Upper lobe of right lung (tissue), 1 donor: ENCODE measurements at regions not wholly inside any gene's neighbourhood (a gene's known extent, or its start where the extent isn't known, plus 50 kb on each side); places are given as distances from the start of the nearest gene placed in this dataset.

Experiments
- ATAC-seq: fragments of 200-7000 bp; cut with Tn5 transposase; one replicate; pipeline ENCODE4 v1.9.1; 2020; ENCODE audit warnings: mild to moderate bottlenecking, moderate library complexity
- DNase-seq: peaks from one replicate; pipeline ENCODE4 v3.0.0-alpha.2; 2020
- H3K27ac ChIP-seq: fragments of 200-600 bp; one replicate; pipeline ENCODE4 v1.8.0; 2022
- H3K27me3 ChIP-seq: fragments of 200-600 bp; one replicate; pipeline ENCODE4 v1.8.0; 2022; ENCODE audit warnings: mild to moderate bottlenecking
- H3K36me3 ChIP-seq: fragments of 200-600 bp; one replicate; pipeline ENCODE4 v1.8.0; 2022
- H3K4me1 ChIP-seq: fragments of 200-600 bp; one replicate; pipeline ENCODE4 v1.8.0; 2022
- H3K4me3 ChIP-seq: fragments of 200-600 bp; one replicate; pipeline ENCODE4 v1.8.0; 2022; ENCODE audit warnings: mild to moderate bottlenecking
- H3K9me3 ChIP-seq: fragments of 200-600 bp; one replicate; pipeline ENCODE4 v1.8.0; 2022
- CTCF ChIP-seq: fragments of 200-600 bp; IDR thresholded peaks from one replicate; pipeline ENCODE4 v1.8.0; 2022; ENCODE audit warnings: antibody characterized with exemption
- intact Hi-C: fragments of 100-400 bp; cut with DNase I; formaldehyde crosslinking; loops from one replicate; pipeline ENCODE4 v1.11.0; 2022
- donor health status: DM: no; HTN: yes; CAD: no; lungs with severe emphysema.

- H3K4me3 ChIP-seq: no peak overlapping the region
- DNase-seq (no peak), ATAC-seq (no peak)
- H3K27ac ChIP-seq: no peak overlapping the region
- H3K9me3 ChIP-seq: no peaks in the 10 kb centered on the region
- intact Hi-C loops: no loop called here
- no peaks in the 10 kb centered on the region for H3K36me3 ChIP-seq
- no peaks in the 10 kb centered on the region for H3K27me3 ChIP-seq
- no peaks in the 10 kb centered on the region for H3K4me1 ChIP-seq
- TF ChIP-seq CTCF: no peak
Measured at GRCh38 chr6:144617191-144617590, 332.1 kb downstream of the UTRN start.

DNA sequence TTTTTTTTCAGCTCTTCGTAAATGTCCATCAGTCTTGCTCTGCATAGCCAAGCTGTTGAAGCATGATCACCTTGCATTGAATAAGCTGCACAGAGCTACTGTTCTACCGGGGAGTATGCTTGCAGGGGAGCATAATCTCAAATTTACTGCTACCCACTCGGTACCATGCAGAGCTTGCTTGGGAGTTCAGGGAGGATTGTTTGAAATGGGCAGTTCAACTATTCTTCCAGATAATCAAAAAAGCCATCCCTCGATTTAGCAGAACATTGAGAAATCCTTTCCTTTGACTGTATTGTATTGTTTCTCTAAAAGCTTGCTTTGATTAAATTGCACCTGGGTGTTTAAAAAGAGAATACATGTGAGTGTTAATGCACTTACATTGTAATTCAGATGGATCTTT is 332.6 kb downstream of the UTRN start:
- ATAC-seq (no peak), DNase-seq (no peak)
- Histone ChIP-seq H3K27me3 (no peaks in the 10 kb centered on the region), H3K4me1 (no peaks in the 10 kb centered on the region), H3K9me3 (no peaks in the 10 kb centered on the region), H3K27ac (no peak overlapping the region), H3K4me3 (no peak overlapping the region), H3K36me3 (no peaks in the 10 kb centered on the region)
- TF ChIP-seq CTCF: no peak
- intact Hi-C loops: no loop called here

- no peak overlapping the region for H3K27ac ChIP-seq
- ATAC-seq (no peak), DNase-seq (no peak)
- H3K9me3 ChIP-seq: no peaks in the 10 kb centered on the region
- no peaks in the 10 kb centered on the region for H3K27me3 ChIP-seq
- no peak for TF ChIP-seq CTCF
- no peaks in the 10 kb centered on the region for H3K36me3 ChIP-seq
- H3K4me3 ChIP-seq: no peak overlapping the region
- intact Hi-C loops: no loop called here
- no peaks in the 10 kb centered on the region for H3K4me1 ChIP-seq
Measured at GRCh38 chr6:144619966-144620365, 334.8 kb downstream of the UTRN start.

DNA sequence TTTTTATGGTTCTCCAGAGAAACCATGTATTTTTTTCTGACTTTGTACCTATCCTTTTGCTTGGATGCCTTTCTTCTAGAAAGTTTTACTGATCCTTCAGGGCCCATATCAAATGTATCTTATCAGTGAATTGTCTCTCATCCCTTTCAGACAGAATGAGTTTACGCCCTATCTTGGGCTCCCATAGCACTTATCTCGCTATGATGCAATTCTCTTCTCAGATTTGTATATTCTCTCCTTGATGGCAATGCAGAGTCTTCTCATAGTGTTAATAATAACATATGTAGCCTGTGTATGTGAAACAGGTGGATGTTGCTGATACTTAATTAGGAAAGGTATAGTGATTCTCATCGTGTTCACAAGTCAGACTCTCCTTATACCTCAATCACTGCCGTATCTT is 336.2 kb downstream of the UTRN start:
- Histone ChIP-seq H3K4me1 (no peaks in the 10 kb centered on the region), H3K36me3 (no peaks in the 10 kb centered on the region), H3K27me3 (no peaks in the 10 kb centered on the region), H3K9me3 (no peaks in the 10 kb centered on the region), H3K27ac (no peak overlapping the region), H3K4me3 (no peak overlapping the region)
- TF ChIP-seq CTCF: no peak
- ATAC-seq (no peak), DNase-seq (no peak)
- intact Hi-C loops: no loop called here

GRCh38 chr6:144624246-144624645 is 339.1 kb downstream of the UTRN start:
- no peak for ATAC-seq
- Histone ChIP-seq H3K4me1 (no peaks in the 10 kb centered on the region), H3K27ac (no peak overlapping the region), H3K9me3 (no peaks in the 10 kb centered on the region), H3K36me3 (no peaks in the 10 kb centered on the region), H3K4me3 (no peak overlapping the region), H3K27me3 (no peaks in the 10 kb centered on the region)
- DNase-seq: no peak
- no peak for TF ChIP-seq CTCF
- intact Hi-C loops: no loop called here

GRCh38 chr6:144624716-144625115 is 339.6 kb downstream of the UTRN start:
- H3K36me3 ChIP-seq: no peaks in the 10 kb centered on the region
- H3K27ac ChIP-seq: no peak overlapping the region
- intact Hi-C loops: no loop called here

More at GRCh38 chr6:144624716-144625115, 339.6 kb downstream of the UTRN start:
- H3K4me3 ChIP-seq: no peak overlapping the region
- no peak for DNase-seq
- TF ChIP-seq CTCF: no peak
- H3K9me3 ChIP-seq: no peaks in the 10 kb centered on the region
- no peak for ATAC-seq
- no peaks in the 10 kb centered on the region for H3K27me3 ChIP-seq
- H3K4me1 ChIP-seq: no peaks in the 10 kb centered on the region
